K562 (cell line): ENCODE measurements at regions not wholly inside any gene's neighbourhood (a gene's known extent, or its start where the extent isn't known, plus 50 kb on each side); places are given as distances from the start of the nearest gene placed in this dataset.

Experiments
- ATAC-seq: fragments of 200-7000 bp; cut with Tn5 transposase; 3 replicates; pipeline ENCODE4 v1.9.1; 2020; ENCODE audit warnings: moderate library complexity
- BruUV-seq: library from RNA; stranded (reverse); fragments of 400-500 nt; replicated peaks from 2 replicates; lab custom pipeline; 2021; lab: Mats Ljungman, UMichigan
- CTCF ChIA-PET: fragments of 300-600 bp; formaldehyde crosslinking; extraction: SDS; loops from one replicate; lab custom pipeline; 2021; ENCODE audit warnings: low intra/inter-chr PET ratio; lab: Yijun Ruan, JAX
- POLR2A ChIA-PET: fragments of 300-600, 350-650 bp; sonication (Branson Sonifier 250); formaldehyde crosslinking; extraction: SDS; loops from one replicate; lab custom pipeline; 2021; ENCODE audit warnings: antibody characterized with exemption, inconsistent platforms; lab: Yijun Ruan, JAX
- DNase-seq, 4 experiments: peaks; one replicate each; pipeline versions ENCODE4 v3.0.0 to v3.0.0-alpha.2; 2011 to 2018; ENCODE audit warnings: low spot score in 3 of 4, mixed read lengths in 3 of 4; ENCODE audit errors: extremely low read depth in 1 of 4
- FAIRE-seq: peaks from 2 replicates; lab custom pipeline; 2011; peaks lifted over from hg19 to GRCh38; lab: Jason Lieb, UNC
- H2AFZ ChIP-seq: 2 replicates; pipeline ENCODE4 v1.6.0; 2011; ENCODE audit warnings: low read depth, low read length, control low read depth, inconsistent platforms
- H3K27ac ChIP-seq: fragments of 200-600 bp; 3 replicates; pipeline ENCODE4 v1.8.0; 2011; ENCODE audit warnings: low read depth, mild to moderate bottlenecking, control low read depth, inconsistent platforms, low read length, moderate library complexity, mixed read lengths; ENCODE audit errors: extremely low read depth
- H3K27me3 ChIP-seq, 2 experiments: fragments of 300-600 bp in 1 of 2; 2 replicates in 1 of 2; 3 replicates in 1 of 2; pipeline versions ENCODE4 v1.6.0 to v1.8.0; 2011; ENCODE audit warnings: inconsistent platforms in 2 of 2, low read length in 2 of 2, mild to moderate bottlenecking in 1 of 2, mixed read lengths in 1 of 2, moderate library complexity in 1 of 2; ENCODE audit not compliant: control insufficient read depth in 2 of 2, insufficient read depth in 2 of 2
- H3K36me3 ChIP-seq: fragments of 300-600 bp; 3 replicates; pipeline ENCODE4 v1.8.0; 2011; ENCODE audit warnings: mild to moderate bottlenecking, low read length, inconsistent platforms; ENCODE audit not compliant: control insufficient read depth, insufficient read depth
- H3K4me1 ChIP-seq, 2 experiments: fragments of 200-600 bp in 1 of 2; replicated peaks in 1 of 2; 2 replicates in 1 of 2; 3 replicates in 1 of 2; pipeline versions ENCODE4 v1.5.1 to v1.8.0; 2011; ENCODE audit warnings: inconsistent platforms in 2 of 2, low read length in 2 of 2, mild to moderate bottlenecking in 1 of 2, mixed read lengths in 1 of 2, moderate library complexity in 1 of 2; ENCODE audit not compliant: control insufficient read depth in 2 of 2, insufficient read depth in 2 of 2
- H3K4me2 ChIP-seq: 2 replicates; pipeline ENCODE4 v1.6.1; 2011; ENCODE audit warnings: low read length, control low read depth, inconsistent platforms, mixed read lengths; ENCODE audit not compliant: insufficient read depth
- H3K4me3 ChIP-seq: fragments of 200-600 bp; sonication (generic), shearing (Covaris generic); 2 replicates; pipeline ENCODE4 v1.5.1; 2016; ENCODE audit warnings: control low read depth, inconsistent platforms
- H3K79me2 ChIP-seq: fragments of 200-600 bp; 3 replicates; pipeline ENCODE4 v1.8.0; 2011; ENCODE audit warnings: low read length, inconsistent platforms; ENCODE audit not compliant: control insufficient read depth, insufficient read depth
- H3K9ac ChIP-seq, 2 experiments: 2 replicates each; pipeline versions ENCODE4 v1.6.0 to v1.6.1; 2011; ENCODE audit warnings: low read depth in 2 of 2, low read length in 2 of 2, control low read depth in 1 of 2, inconsistent platforms in 1 of 2, mild to moderate bottlenecking in 1 of 2, mixed read lengths in 1 of 2; ENCODE audit not compliant: insufficient read depth in 1 of 2
- H3K9me1 ChIP-seq: one replicate; pipeline ENCODE4 v1.6.0; 2011; ENCODE audit warnings: inconsistent platforms, mild to moderate bottlenecking, low read length, moderate library complexity; ENCODE audit not compliant: control insufficient read depth, insufficient read depth
- H3K9me3 ChIP-seq: replicated peaks from 2 replicates; pipeline ENCODE4 v1.5.1; 2011; ENCODE audit warnings: low read depth, low read length, inconsistent platforms; ENCODE audit not compliant: control insufficient read depth, insufficient read depth
- H4K20me1 ChIP-seq: replicated peaks from 2 replicates; pipeline ENCODE4 v1.6.1; 2011; ENCODE audit warnings: low read length, inconsistent platforms, mixed read lengths; ENCODE audit not compliant: control insufficient read depth, insufficient read depth
- ATF2 ChIP-seq: sonication (generic); formaldehyde crosslinking; IDR thresholded peaks from 2 replicates; pipeline ENCODE4 v1.8.1; 2022; ENCODE audit warnings: missing genetic modification reagents
- CBX8 ChIP-seq: fragments of 200-600 bp; sonication (generic); IDR thresholded peaks from 2 replicates; pipeline ENCODE4 v1.6.1; 2012; ENCODE audit warnings: borderline replicate concordance, mixed run types, low read depth, mild to moderate bottlenecking, moderate library complexity, mixed read lengths, low read length, control low read depth, inconsistent platforms; ENCODE audit not compliant: poor library complexity, severe bottlenecking; ENCODE audit errors: extremely low read depth
- CXXC5 ChIP-seq: fragments of 250-450 bp; sonication (Bioruptor Pico); IDR thresholded peaks from 2 replicates; pipeline ENCODE4 v1.8.0; 2022; ENCODE audit warnings: inconsistent platforms, mild to moderate bottlenecking, moderate library complexity
- ELF4 ChIP-seq: fragments of 450-650 bp; formaldehyde crosslinking; IDR thresholded peaks from 2 replicates; pipeline ENCODE4 v1.4.0; 2022; ENCODE audit warnings: missing genetic modification characterization
- GATAD2B ChIP-seq: fragments of 450-650 bp; IDR thresholded peaks from 2 replicates; pipeline ENCODE4 v1.6.1; 2017; ENCODE audit warnings: mild to moderate bottlenecking, borderline replicate concordance
- HNRNPK ChIP-seq: fragments of 200-400 bp; formaldehyde crosslinking; IDR thresholded peaks from one replicate; pipeline ENCODE4 v1.6.1; 2018; ENCODE audit warnings: mild to moderate bottlenecking, low read depth, low read length; ENCODE audit not compliant: poor library complexity, severe bottlenecking
- LCOR ChIP-seq: sonication (generic); formaldehyde crosslinking; IDR thresholded peaks from 2 replicates; pipeline ENCODE4 v1.8.0; 2022; ENCODE audit warnings: mild to moderate bottlenecking, missing genetic modification reagents
- NCOA1 ChIP-seq: fragments of 450-650 bp; IDR thresholded peaks from 2 replicates; pipeline ENCODE4 v1.6.1; 2016; ENCODE audit warnings: low read depth
- PHF20 ChIP-seq: fragments of 450-650 bp; IDR thresholded peaks from 2 replicates; pipeline ENCODE4 v1.6.1; 2018; ENCODE audit not compliant: partially characterized antibody
- TEAD1 ChIP-seq, 2 experiments: fragments of 450-650 bp in 1 of 2; sonication (generic) in 1 of 2; formaldehyde crosslinking; IDR thresholded peaks; 2 replicates each; pipeline versions ENCODE4 v1.4.0 to v1.8.0; 2020 to 2022; ENCODE audit warnings: mild to moderate bottlenecking in 2 of 2, missing genetic modification reagents in 1 of 2
- ZNF512 ChIP-seq: IDR thresholded peaks from 2 replicates; pipeline ENCODE4 v1.6.1; 2016; ENCODE audit warnings: missing genetic modification characterization, missing compliant biosample characterization
- WGBS: fragments of 100-300 bp; shearing (Covaris generic); methylation state at CpG from one replicate; pipeline ENCODE4 v1.1.6; 2016; ENCODE audit warnings: low coverage, mixed read lengths; ENCODE audit not compliant: insufficient coverage; ENCODE audit errors: missing lambda C conversion rate; 5-methylcytosine and 5-hydroxymethylcytosine counted together
- in situ Hi-C: fragments of 300-500 bp; cut with MboI; formaldehyde crosslinking; loops from 4 replicates; pipeline ENCODE4 v1.15.0; 2018; ENCODE audit warnings: inconsistent platforms, mixed read lengths
- intact Hi-C: fragments of 100-400 bp; cut with micrococcal nuclease; formaldehyde crosslinking; loops from 2 replicates; pipeline ENCODE4 v1.14.2; 2022

- Histone ChIP-seq H4K20me1 (no peaks in the 10 kb centered on the region), H3K79me2 (no peaks in the 10 kb centered on the region), H3K27ac (no peak overlapping the region), H3K36me3 (no peaks in the 10 kb centered on the region), H3K9me3 (no peaks in the 10 kb centered on the region), H3K4me2 (no peak overlapping the region), H3K9ac (no peak overlapping the region), H3K27me3 (peaks cover 5 to 7% of the 10 kb centered on the region in 2 experiments; a peak in 3 of 5 replicates), H3K4me1 (no peaks in the 10 kb centered on the region), H2AFZ (no peak overlapping the region), H3K9me1 (no peaks in the 10 kb centered on the region), H3K4me3 (no peak overlapping the region)
- in situ Hi-C loops (no loop called here), intact Hi-C loops (no loop called here)
- FAIRE-seq (no peak), DNase-seq (no peak), ATAC-seq (no peak)
- CTCF ChIA-PET: no interaction called here
- no peak for TF ChIP-seq LCOR
- TF ChIP-seq ATF2: no peak
- peak; percentile 32 for TF ChIP-seq HNRNPK
- peak; percentile 91 for TF ChIP-seq ZNF512 (tag)
- no peak for TF ChIP-seq GATAD2B
- no peak for TF ChIP-seq NCOA1
- TF ChIP-seq ELF4 (CRISPR knock-in tag): 0 out of 2 replicates have a peak, but pooled peaks have one; percentile 47
- TF ChIP-seq PHF20: no peak
- no peak for TF ChIP-seq CXXC5 (CRISPR knock-in tag)
- TF ChIP-seq TEAD1 (CRISPR knock-in tag; IDR thresholded peaks at IDR 0.05): no peak
- no peak for TF ChIP-seq CBX8
- BruUV-seq: no TSS peak
- WGBS: 0% methylated on average over 7 of the region's 7 CpGs
- POLR2A ChIA-PET: no interaction called here
Measured at GRCh38 chr1:213761845-213762407, 225.8 kb upstream of the PROX1 start.
